HG03039 (cell line): ENCODE measurements at regions not wholly inside any gene's neighbourhood (a gene's known extent, or its start where the extent isn't known, plus 50 kb on each side); places are given as distances from the start of the nearest gene placed in this dataset.

Experiments
- ATAC-seq: cut with Tn5 transposase; IDR thresholded peaks from one replicate; pipeline ENCODE4 v1.9.1; 2021; ENCODE audit warnings: mild to moderate bottlenecking, moderate library complexity; ENCODE audit not compliant: unreplicated experiment

DNA sequence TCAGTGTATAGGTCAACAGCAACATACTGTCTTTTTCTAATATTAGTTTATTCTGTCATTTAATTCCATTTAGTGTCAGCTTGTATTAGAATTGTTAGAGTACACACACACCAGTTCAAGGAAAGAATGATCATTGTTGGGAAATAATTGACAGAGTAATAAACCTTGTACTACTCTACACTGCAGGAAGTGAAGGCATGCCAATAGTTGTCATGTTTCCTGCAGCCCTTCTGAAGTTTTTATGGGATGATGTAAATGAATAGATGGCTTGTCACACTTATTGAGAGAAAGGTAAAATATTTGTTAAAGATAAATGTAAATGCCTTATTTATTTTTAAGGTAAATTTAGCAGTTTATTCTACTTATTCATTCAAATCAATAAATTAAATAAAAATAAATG is 306.9 kb upstream of the KLHL1 start:
- ATAC-seq = no peak

DNA sequence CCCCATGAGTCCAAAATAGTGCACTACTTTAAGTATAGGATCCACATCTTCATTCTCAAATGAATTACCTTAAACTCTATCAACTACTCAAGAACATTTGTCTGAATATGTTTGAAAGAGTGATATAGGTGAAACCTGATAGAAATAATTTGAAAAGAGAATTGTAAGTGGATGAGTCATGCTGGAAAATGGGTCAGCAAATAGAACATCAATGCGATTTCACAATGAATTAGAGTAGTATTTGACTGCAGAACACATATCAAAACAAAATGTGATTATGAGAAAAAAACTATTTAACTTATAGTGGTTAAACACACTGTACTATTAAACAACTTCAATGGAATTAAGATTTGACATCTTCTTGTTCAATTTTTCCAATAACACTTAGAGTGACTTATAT is 300.6 kb upstream of the KLHL1 start:
- no peak for ATAC-seq

DNA sequence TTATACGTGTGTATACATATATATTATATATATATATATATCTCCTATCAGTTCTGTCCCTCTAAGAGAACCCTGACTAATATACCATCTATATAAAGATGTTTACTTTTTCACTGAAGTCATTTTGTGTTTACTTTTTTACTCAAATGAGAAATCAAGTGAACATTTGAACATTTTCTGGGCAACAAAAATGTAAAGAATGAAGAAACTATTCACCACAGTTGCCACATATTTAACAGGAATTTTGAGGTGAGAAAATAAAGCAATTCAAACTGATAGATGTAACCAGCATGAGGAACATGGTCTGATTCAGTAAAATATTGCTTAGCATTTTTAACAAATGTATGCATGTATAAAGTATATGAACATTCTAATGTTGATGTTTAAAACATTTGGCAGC is 299.2 kb upstream of the KLHL1 start:
- no peak for ATAC-seq

- ATAC-seq = no peak
Measured at GRCh38 chr13:70405266-70405665, 297.0 kb upstream of the KLHL1 start.

DNA sequence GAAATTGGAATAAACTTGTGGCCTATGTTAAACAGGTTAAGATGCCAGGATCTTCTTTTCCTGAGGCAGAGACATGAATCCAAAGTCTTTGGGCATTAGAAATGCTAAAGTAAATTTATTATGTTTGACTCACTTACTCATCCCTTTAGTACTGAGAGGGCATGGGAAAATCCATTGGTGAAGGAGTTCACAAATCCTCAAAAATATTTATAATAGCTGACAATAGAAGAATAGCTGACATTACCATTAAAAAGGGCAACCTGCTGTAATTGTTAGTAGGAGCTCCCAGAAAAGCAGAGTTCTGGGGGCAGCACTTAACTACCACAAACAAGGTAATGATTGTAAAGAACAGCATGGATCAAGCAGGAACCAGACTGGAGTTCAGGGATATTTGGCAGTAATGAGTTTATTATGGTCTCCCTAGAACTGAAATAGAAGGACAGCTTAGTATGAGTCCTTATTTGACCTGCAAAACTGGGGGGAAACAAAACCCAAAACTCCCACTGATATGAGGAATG is 285.8 kb upstream of the KLHL1 start:
- ATAC-seq = no peak

DNA sequence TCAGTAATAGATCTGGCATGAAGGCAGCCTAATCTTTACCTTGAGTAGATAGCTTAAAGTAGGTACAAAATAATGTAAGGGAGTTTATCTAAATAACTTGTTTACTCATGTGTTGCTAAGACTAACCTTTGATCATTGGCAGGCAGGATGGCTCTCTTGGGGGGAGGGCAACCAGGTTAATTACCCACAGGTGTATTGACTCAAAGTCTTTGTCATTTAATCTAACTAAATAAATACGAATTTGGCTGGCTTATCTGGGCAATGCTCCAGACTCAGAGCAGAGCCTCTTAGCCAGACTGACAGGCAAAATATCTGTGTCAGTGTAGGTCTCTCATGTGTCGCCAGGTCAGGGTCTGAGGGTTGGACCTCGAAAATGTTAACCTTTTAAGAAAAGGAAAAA is 283.4 kb upstream of the KLHL1 start:
- no peak for ATAC-seq

DNA sequence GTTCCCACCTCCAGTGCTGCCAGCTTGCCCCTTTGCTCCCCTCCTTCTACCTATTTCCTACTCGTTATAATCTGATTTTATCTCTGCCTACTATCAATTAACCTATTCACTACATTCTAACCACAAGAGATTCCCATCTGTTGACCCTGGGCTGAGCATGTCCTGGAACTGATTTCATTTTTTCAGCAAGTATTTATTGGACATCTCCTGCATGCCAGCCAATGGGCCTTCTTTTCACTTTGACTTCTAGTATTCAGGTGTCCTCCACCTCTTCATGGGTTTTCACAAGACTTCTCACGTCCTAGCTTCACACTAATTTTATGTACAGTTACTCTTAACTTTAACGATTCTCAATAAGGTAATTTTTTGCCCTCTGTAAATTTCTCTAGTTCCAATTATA is 282.7 kb upstream of the KLHL1 start:
- no peak for ATAC-seq

- ATAC-seq = no peak
Measured at GRCh38 chr13:70390064-70390463, 281.8 kb upstream of the KLHL1 start.

- ATAC-seq = no peak
Measured at GRCh38 chr13:70388935-70389334, 280.7 kb upstream of the KLHL1 start.

DNA sequence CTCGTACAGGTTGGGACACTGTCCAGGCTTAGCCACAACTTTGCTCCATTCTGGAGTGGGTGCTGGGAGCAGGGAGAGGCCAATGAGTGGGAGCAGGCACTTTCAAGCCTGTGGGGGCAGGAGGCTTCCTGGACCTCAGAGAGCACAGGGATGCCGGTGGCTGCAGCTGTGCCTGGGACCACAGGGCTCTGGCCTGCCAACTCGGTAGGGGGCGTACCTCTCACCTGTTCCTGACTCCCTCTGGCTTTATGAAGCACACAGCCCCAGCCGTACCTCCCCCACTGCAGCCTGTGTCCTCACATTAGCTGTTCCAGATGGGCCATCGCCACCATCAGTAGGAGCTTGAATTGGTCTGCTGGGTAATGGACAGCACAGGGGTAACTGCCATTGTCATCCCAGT is 278.7 kb upstream of the KLHL1 start:
- ATAC-seq = no peak

DNA sequence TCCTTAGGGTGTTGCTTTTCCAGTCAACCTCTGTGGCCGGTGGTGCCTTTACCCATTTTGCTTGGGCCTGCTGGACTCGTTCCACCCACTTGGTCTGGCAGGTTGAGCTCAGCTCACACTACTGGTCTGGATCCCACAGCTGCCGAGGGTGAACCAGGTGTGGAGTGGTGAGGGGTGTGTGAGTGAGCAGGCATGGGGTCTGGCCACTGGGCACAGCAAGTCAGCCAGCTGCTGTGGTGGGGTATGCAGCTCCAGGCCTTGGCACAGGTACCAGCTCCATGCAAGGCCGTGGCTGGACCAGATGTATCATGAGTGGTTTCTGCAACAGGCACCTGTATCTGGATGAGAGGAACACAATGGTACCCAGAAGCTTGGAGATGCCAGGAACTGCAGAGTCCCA is 277.6 kb upstream of the KLHL1 start:
- ATAC-seq = no peak

DNA sequence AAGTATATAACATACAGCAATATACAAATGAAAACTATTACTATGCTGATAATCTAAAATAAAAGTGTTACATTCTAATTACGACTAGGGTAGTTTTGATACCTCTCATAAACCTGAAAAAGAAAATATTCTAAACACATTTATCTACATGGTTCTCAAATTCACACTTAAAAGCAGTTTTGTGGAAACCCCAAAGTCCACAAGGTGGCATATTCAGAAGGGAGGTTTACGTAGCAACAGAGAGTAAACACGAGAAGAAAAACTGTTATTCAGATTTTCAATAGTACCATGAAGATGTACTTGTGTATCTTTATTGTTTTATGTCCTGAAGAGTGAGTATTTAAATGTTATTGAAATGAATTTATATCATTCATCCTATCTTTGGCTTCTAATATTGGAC is 275.9 kb upstream of the KLHL1 start:
- ATAC-seq = no peak

- no peak for ATAC-seq
Measured at GRCh38 chr13:70380809-70381208, 272.6 kb upstream of the KLHL1 start.

- no peak for ATAC-seq
Measured at GRCh38 chr13:70375718-70376117, 267.5 kb upstream of the KLHL1 start.

DNA sequence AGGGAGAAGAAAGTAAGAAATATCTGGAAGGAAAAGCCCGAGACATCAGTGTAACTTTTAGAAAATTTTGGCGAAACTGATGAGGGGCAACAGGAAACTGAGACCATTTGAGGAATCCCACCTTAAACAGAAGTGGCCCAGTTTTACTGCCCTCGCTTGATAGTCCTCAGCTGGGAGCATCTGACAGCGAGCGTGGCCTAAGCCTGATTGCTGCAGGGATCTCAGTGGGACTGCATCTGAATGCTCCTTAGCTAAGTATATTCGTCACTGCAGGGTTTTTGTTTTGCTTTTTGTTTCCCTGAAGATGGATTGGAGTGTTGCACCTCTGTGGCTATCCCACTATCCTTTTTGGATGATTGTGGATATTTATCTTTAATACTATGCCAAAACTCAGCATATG is 262.7 kb upstream of the KLHL1 start:
- ATAC-seq = no peak

GRCh38 chr13:70366720-70367119 is 258.5 kb upstream of the KLHL1 start:
- ATAC-seq = no peak

DNA sequence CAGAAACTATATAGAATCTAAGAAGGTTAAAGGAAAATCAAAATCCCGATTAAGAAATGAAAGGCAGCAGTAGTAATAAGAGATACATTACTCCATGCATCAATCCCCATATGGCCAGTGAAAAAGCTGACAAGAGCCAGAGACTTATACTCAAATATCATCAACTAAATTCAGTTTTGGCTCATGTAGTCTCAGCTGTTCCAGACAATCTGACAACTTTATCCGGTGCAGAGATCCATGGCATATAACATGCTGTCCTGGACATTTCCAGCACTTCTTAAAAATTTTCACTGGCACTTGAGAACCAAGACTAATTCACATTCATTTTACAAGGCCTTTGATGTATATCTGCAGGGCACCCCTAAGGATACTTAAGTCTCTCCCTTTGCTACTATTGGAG is 255.7 kb upstream of the KLHL1 start:
- ATAC-seq = no peak

GRCh38 chr13:70362820-70363570 is 254.7 kb upstream of the KLHL1 start:
- no peak for ATAC-seq

DNA sequence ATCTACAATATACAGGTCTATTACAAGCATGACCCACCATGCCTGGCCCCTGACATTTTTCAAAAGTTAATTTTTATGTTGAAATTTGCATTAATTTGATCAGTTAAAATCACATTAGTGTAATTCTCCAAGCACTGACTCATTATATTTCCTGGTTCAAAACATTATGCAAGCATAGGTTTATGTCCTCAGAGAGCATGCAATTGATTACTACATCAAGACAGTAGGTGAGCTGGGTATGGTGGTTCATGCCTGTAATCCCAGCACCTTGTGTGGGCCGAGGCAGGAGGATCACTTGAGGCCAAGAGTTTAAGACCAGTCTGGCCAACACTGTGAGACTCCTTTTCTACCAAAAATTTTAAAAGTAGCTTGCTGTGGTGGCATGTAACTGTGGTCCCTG is 248.8 kb upstream of the KLHL1 start:
- no peak for ATAC-seq

DNA sequence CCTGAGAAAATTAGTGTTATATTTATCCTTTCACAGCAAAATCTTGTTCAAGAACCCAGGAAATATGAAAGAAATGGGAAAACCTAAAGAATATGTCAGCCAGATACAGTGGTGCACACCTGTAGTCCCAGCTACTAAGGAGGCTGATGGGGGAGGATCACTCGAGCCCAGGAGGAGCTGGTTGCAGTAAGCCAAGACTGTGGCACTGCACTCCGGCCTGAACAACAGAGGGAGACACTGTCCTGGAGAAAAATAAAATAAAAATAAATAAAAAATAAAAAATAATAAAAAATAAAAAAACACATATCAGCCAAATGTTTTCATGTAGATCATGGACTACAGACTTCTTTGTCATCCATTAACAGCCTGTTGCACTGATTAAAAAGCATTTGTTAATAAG is 244.8 kb upstream of the KLHL1 start:
- no peak for ATAC-seq

DNA sequence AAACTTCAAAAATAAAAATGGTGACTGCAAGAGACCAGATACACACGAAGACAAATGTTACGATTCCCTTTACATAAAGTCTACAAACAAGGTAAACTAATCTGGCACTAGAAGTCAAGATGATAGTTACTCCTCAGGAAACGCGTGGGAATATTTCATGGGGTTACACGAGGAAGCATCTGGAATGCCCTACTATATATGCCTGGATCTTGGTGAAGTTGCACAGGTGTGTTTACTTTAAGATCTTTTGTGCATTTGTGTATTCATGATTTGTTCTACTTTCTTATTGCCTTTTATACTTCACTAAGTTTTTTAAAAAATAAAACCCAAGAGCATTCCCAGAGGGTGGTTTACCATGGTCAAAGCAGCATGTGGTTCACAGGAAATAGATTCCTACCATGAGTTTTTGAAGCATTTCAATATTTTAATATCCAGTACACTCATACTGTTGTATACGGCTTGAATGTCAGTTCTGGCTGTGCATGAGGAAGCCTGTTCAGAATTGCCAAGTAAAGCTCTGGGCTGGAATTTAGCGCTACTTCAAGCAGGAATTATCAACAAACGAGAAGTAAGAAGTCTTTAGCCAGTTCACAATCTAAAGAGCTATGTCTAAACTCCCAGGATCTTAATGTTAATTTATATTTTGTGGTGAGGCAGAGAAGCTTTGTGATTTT is 239.8 kb upstream of the KLHL1 start:
- ATAC-seq = no peak

GRCh38 chr13:70339738-70340137 is 231.5 kb upstream of the KLHL1 start:
- ATAC-seq = no peak

DNA sequence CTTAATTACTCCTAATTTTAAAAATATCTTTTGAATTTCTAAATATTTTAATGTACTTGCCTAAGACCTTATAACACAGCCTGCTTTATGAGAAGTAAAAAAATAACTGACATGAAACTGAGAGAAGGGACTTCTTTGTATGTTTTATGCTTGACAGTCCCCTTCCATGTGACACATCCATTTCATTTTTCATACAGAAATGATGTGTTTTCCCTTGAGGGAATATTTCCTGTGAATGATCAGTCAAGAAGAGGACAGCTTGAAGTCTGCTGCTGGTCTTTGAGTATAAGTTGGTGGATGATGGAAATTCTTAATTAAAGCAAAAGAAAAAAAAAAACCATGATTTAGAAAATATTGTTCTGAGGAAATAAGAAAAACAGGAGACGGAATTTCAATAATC is 230.4 kb upstream of the KLHL1 start:
- no peak for ATAC-seq
